GM19025 (cell line): ENCODE measurements at regions not wholly inside any gene's neighbourhood (a gene's known extent, or its start where the extent isn't known, plus 50 kb on each side); places are given as distances from the start of the nearest gene placed in this dataset.
"Not testable (repeated sequence)": the region's sequence is repeated elsewhere in the genome, so short reads cannot be mapped to it uniquely, and the experiment has no call there.

Source experiments
- ATAC-seq: cut with Tn5 transposase; IDR thresholded peaks from one replicate; pipeline ENCODE4 v1.9.1; 2021; ENCODE audit warnings: mild to moderate bottlenecking, low read depth, moderate library complexity; ENCODE audit not compliant: unreplicated experiment

DNA sequence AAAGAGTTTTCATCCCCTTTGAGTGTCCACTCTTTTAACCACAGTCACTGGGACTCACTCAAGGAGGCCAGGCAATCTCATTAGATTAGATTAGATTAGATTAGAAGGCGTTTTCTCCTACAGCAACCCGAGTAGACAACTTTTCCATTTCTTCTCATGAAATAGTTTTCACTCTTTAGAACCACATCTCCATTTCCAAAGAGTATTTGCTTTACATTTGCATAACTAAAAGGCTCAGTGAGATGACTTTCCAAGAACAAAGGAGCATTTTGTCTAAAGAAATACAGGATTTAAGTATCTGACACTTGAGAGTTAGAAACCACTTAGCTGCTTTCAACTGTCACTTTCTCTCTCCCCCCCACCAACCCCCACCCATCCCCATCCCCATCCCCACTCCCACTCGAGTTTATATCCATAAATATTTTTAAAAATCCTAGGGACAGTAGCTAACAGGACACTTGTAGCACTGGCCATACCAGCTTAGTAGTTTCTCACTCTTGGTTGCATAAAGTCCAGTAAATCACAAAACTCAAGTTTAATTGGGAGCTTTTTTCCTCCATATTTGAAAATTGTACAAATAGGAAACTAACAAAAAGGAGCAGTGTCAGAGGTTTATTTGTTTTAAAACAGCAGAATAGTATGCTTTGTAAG is 2202.9 kb upstream of the WWC1 start:
- no peak for ATAC-seq

DNA sequence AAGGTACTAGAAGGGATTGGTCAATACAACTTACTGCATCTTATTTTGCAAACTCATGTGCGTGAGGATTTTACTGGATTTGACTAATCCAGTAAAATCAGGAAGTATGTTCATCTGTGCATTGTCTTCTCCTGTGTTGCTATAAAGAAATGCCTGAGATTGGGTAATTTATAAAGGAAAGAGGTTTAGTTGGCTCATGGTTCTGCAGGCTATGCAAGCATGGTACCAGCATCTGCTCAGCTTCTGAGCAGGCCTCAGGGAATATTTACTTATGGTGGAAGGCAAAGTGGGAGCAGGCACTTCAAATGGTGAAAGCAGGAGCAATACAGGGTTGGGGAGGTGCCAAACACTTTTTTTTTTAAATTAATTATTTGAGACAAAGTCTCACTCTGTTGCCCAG is 2199.5 kb upstream of the WWC1 start:
- ATAC-seq, result no peak

DNA sequence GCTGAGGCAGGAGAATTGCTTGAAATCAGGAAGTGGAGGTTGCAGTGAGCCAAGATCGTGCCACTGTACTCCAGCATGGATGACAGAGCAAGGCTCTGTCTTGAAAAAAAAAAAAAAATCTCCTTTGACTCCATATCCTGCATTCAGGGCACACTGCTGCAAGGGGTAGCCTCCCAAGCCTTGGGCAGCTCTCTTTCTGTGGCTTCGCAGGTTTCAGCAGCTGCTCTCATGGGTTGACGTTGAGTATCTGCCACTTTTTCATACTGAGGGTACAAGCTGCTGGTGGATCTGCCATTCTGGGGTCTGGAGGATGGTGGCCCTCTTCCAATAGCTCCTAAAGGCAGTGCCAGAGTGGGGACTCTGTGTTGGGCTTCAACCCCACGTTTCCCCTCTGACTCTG is 2198.1 kb upstream of the WWC1 start:
- no peak for ATAC-seq

DNA sequence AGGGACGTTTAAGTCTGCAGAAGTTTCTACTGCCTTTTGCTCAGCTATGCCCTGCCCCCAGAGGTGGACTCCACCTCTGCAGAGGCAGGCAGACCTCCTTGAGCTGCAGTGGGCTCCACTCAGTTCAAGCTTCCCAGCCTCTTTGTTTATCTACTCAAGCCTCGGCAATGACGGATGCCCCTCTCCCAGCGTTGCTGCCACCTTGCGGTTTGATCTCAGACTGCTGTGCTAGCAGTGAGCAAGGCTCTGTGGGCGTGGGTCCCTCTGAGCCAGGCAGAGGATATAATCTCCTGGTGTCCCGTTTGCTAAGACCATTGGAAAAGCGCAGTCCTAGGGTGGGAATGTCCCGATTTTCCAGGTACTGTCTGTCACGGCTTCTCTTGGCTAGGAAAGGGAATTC is 2188.5 kb upstream of the WWC1 start:
- ATAC-seq, result no peak

DNA sequence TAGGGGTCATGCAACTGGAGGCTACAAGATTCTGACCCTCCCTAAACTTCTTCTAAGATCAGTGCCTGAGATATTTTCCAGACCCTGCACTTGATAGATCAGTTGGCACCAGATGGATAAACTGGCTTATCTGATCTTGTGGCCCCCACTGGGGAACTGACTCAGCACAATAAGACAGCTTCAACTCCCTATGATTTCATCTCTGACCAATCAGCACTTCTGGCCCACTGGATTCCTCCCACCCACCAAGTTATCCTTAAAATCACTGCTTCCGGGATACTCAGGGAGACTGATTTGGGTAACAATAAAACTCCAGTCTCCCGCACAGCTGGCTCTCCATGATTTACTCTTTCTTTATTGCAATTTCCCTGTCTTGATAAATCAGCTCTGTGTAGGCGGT is 2180.4 kb upstream of the WWC1 start:
- no peak for ATAC-seq

DNA sequence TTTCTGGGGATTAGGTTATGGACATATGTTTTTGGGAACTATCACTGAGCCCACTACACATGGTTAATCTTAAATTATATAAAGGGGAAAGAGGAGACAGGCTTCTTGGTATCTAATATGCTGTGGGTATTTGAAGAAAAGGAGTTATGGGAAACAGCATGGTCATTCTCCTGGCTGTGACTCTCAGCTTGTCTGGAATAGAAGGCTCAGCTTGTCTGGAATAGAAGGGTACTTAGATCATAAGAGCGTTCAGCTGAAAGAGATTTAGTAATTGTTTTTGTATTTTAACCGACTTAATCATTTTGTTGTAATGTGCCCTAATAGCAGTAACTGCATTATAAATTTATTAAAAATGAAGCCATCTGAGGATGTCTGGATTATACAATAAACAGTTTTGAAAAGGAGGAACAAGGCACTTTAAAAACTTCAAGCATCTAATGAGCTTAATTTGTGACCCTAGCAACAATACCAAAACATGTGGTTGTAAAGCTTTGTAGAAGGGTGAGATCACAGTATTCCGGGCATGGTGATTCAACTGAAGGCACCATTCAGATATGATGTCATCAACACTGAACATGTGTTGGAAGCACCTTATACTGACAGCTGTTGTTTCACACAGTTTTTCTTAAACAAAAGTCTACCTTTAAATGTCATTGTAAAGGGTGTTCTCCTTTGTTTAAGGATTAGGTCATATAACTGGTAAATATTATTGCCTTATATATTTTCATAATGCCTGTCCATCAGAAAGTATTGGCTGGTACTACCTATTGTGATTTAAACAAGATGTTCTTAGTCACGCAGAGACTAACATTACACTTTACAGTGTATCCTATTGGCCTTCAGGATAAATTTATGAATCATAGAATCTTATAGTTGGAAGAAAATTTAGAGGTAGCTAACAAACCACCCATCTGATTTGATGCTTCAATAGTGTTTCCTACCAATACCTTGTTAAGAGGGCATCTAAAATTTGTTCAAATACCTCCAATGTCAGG is 2174.1 kb upstream of the WWC1 start:
- no peak for ATAC-seq

DNA sequence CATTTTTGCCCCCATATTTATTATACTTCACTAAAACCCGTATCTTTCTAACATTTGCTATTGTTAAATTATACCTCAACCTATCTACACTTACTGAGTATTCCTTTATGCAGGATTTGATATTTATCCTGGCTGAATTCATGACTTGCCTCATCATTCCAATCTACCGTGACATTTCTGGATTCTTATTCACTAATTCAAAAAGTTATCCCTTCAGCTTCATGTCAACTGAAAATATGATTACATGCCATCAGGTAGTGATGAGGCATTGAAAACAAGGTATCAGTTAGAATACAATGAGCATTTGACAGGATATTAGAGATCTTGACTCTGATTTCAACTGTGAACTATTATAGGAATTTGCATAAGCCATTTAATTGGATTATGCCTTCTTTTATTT is 2171.9 kb upstream of the WWC1 start:
- ATAC-seq, result no peak

DNA sequence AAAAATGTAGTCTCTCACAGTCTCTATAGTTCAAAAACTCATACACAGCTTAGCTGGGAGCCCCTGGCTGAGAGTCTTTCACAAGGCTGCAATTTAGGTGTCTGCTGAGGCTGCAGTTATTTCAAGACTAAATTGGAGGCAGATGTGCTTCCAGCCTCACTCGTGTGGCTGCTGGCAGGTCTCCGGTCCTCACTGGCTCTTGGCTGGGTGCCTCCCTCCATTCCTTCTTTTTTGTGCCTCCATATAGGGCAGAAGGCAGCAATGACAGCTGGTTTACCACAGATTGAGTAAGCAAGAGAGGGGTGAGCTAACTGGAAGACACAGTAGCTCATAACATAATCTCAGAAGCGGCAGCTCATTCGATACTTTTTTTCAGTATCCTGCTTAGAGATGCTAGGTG is 2167.7 kb upstream of the WWC1 start:
- no peak for ATAC-seq

DNA sequence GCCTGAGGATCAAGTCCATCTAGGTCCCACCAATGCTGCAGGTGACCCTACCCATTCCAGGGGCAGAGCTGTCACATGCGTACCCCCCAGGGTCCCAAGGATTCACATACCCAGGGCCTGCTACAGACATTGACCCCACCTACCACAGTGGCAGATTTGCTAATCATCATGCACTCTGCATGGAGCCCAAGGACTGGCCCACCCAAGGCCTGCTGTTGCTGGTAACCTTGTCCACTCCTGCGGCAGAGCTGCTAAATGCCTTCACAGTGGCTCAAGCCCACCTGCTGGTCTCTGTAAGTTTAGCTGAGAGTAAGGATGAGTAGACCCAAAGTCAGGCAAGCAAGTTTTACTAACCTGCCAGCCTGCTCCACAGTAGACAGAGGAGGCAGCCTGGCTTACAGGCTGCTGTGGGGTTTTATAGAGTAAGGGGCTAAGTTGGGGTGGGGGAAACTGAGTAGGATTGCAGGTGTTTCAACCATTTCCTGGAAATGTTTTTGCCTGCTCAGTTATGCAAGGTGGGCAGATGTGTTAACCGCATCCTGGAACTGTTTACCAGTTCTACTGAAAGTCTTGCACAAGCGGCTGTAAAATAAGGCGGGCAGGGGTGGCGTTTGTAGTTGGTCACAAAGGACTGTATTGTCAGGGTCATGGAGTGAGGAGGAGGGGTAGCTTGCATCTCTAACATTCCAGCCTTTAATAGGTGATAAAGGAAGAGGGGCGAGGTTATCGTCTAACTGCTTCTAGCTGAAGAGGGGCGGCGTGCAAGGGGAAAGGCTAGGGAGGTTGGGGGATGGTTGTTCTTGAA is 2163.5 kb upstream of the WWC1 start:
- ATAC-seq, result no peak

DNA sequence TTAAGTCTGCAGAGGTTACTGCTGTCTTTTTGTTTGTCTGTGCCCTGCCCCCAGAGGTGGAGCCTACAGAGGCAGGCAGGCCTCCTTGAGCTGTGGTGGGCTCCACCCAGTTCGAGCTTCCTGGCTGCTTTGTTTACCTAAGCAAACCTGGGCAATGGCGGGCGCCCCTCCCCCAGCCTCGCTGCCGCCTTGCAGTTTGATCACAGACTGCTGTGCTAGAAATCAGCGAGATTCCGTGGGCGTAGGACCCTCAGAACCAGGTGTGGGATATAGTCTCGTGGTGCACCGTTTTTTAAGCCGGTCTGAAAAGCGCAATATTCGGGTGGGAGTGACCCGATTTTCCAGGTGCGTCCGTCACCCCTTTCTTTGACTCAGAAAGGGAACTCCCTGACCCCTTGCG is 2146.3 kb upstream of the WWC1 start:
- ATAC-seq, result not testable (repeated sequence)

DNA sequence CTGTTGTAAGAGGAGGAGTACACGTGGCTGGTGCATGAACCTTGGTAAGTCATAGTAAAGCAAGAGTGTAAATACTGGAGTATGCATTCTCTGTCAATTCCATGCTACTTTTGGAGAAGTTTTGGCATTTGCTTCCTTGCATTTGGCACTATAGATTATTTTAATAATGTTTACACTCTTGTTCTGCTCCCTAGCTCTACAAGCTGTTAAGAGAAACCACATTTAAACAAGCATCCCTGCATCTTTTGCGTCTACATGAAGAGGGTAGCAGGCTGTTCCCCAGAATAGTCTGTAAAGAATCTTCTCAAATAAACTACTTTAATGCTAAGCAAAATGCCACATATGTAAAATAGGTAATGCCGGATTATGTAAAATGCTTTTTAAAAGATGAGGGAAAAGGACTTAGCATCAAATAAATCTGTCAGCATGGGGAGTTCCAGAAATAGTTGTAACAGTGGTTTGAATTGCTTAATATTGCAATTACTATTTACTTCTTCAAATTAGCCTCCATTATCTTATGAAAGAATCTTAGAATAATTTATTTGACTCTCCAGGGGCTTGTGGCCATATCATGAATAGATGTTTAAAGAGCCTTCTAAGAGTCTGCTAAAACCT is 2127.3 kb upstream of the WWC1 start:
- ATAC-seq, result no peak

DNA sequence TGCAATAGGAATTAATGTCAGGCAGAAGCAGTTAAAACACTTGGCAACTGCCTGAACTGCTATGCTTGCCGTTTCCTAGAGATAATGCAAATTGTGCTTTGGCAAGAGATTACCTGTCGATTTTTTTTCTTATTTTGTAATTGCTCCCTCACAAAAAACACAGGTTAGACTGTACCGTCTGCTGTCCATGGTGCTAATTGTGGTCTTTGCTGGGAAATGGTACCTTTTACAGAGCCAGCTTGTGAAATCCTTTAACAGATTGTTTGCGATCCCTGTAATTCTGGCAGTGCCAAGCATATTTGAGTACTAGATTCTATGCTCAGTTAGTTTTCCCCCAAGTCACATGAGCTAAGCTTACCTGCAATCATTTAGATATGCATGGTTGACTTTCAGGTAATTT is 2125.8 kb upstream of the WWC1 start:
- no peak for ATAC-seq

DNA sequence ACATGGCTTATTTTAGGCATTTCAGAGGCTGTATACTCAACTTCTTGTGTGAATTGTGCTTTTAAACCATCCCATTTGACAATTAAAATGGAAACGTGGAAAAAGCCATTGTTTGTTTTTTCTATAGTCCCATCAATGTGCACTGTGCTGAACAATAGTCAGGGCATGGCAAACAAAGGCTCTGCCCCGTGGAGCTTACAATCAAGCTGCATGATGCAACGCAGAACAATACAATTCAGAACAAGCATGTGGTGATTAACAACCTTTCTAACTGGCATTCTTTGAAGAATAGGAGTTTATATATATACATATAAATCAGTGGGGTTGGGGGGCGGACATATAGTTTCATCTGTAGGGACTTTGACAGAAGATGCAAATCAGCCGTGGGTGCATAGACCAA is 2125.4 kb upstream of the WWC1 start:
- ATAC-seq, result no peak

DNA sequence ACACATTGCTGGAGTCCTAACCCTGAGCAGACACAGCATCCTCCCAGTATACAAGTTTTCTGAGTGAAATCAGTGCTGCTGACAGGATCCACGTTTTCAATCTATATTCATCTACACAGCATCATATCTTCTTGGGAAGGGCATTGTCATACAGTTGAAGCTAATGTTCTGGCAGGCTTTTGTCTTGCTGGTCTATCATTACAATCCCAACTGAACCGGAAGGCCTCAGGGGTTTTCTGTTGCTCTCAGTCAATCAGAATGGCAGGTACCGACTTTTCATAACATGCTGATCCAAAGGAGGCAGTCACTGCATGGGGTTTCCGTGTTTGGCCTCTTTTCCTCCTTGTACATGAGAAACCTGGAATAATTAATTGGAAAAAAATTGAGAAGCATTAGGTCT is 2118.8 kb upstream of the WWC1 start:
- ATAC-seq, result no peak

DNA sequence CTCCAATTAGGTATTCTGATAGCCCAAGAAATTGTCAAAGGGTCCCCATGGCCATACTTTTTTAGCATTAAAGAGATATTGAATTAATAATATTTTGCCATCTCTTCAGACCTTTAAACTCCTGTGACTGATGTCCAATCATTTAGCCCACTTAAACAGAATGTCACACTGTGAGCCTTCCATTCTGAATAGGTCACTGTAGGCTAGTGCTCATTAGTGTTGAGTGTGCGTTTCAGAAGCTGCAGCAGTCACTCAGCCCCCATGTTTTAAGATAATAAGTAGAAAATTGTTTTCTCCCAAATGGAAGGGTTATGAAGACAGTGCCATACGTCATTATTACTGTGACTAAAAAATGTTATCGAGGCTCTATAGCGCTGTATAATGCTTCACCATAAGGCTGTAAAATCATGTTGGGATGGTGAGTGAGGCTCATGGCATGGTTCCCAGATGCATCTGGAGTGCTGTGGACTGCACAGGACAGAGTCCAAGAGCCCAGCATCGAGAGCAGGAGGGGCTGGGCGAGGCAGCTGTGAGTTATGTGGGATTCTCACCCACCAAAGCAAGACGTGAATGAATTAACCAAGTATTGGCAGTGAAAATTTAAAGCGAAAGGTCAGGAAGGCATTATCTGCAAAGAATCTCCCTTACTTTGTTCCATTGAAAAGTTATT is 2112.9 kb upstream of the WWC1 start:
- no peak for ATAC-seq

DNA sequence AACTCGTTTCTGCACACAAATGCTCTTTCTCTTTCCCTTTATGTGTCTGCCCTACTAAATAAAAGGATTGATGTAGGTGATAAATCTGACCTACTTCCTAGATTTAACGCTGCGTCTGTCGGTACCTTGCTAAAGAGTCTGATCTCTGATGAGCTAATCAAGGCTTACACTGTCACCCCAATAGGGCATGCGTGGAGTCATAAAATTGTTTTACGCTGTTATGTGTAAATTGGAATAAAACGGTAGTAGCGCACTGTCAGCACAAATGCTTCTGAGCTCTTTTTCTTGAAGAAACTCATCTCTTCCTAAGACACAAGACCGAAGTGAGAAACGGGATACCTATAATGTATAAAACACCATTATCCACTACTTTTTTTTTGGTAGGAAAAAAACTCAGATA is 2106.3 kb upstream of the WWC1 start:
- ATAC-seq, result no peak

DNA sequence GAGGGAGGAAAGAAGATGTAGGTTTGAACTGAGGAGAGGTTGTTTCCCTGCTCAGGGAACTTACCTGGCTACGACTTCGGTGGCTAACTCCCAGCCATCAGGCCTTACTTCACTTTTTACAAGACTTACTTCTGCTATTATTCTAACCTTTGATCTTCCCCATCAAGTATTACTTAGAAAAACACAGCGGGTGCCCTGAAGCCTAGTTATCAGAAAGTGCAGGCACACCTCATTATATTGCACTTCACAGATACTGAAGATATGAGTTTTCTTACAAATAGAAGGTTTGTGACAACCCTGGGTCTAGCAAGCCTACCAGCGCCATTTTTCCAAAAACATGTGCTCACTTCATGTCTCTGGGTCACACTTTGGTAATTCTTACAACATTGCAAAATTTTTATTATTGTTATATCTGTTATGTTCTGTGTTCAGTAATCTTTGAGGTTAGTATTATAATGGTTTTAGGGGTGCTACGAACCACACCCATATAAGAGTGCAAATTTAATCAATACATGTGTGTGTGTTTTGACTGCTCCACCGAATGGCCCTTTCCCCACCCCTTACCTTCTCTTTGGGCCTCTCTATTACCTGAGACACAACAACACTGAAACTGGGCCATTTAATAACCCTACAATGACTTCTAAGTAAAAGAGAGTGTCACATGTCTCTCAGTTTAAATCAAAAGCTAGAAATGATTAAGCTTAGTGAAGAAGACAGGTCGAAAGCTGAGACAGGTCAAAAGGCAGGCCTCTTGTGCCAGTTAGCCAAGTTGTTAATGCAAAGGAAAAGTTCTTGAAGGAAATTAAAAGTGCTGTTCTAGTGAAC is 2102.7 kb upstream of the WWC1 start:
- ATAC-seq, result no peak

DNA sequence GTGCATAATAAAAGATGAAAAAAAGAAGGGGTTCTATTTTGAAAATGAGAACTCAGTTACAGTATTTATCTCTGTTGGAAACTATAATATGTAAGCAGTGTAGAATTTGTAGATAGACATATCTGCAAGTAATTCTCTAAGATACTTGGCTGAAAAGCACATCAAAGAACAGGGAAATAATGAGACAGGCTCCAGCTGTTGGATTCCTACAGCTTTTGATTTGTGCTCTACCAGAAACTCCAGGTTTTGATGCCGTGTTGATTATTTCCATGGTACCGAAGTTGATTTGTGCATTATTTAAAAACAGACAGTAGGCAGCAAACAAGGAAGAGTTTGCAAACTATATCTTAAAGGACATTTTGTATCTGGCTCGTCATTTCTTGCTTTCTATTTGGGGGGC is 2098.7 kb upstream of the WWC1 start:
- no peak for ATAC-seq

DNA sequence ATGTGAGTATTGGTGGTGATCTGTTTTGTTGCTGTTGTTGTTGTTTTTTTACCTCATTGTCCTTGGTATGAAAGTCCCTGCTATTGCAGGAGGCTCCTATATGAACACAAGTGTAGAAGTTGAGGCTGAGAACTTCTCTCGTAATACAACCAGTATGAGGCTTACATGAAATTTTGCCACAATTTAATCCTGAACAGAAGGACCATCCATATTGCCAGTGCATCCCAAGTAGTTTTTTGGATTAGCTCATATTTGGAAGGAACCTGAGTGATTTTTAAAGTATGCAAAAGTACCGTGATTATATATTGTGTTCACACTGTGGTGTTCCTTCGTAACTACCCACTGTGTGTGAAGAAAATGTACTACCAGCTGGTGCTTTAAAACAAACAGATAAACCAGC is 2095.5 kb upstream of the WWC1 start:
- ATAC-seq, result no peak
